ENCODE measurements at regions not wholly inside any gene's neighbourhood (a gene's known extent, or its start where the extent isn't known, plus 50 kb on each side); places are given as distances from the start of the nearest gene placed in this dataset.
"Not testable (repeated sequence)": the region's sequence is repeated elsewhere in the genome, so short reads cannot be mapped to it uniquely, and the experiment has no call there.

GRCh38 chr12:31216479-31216878 lies 109.5 kb downstream of the SINHCAF start:
- no peak for DNase-seq (ENCODE audit: low spot score)

DNA sequence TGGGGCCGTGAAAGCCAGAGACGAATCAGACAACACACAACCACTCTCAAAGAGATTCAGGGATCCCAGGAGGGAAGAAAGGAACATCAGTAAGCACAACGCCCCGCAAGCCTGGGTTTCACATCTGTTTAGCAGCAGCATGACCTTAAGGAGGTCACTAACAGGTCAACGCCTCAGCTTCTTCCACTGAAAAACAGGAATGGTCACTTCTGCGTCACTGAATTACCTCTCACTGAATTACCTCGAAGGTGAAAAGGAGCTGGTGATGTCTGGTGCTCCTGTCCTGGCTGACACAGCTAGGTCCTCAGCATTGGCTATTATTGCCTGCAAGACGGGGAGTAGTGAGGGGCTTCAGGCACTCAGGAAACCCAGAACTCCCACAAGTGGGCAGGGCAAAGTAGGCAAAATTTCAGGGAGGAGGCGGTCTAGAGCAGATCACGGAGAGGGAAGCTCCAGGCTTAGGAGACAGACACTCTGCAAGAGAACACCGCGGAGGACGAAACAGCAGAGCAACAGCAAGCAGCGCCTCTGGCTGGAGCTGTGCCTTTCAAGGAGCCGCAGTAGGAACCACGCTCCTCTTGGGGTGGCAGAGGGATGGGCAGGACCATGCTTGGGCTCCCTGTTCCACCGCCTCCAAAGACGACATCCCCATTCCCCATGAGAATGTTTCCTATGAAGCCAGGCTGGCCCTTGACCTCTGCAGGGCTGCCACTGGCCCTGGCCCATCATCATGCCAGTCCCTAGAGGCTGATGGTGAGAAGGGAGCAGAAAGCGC lies 108.4 kb downstream of the SINHCAF start:
- DNase-seq (ENCODE audit: low spot score): no peak

DNA sequence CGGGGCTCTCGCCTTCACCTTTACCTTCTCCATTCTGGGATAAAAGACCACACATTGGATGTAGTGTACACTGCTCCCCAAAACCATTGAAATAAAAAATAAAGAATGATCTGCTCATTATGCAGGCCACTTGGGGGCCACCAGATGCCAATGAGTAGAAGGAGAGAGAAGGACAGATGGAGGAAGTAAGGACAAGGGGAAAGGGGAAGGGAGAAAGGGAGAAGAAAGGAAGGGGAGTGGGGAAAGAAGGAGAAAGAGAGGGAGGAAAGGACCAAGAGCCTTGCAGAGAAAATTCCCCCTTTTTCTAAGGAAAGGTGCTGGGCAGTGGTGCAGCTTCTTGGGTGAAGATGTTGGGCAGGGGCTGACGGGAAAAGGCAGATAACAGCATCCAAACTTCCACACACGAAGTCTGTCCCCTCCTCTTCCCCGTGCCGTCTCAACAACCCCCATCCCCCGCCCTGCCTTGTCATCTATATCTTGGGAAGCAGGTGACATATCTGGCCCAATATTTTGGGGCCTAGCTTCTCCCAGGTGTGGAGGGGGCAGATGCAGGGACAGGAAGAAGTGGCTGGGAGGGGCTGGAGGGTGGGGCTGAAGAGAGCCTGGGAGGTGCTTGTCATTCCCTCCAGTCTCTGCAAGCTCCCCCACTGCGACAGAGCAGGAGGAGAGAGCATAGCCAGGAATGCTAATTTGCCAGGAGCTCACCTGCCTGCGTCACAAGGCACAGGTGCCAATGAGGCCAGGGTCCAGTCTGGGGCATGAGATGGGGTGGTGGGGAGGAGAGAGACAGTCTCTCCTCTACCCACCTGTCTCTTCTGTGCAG lies 107.5 kb downstream of the SINHCAF start:
- no peak for DNase-seq (ENCODE audit: low spot score)

- DNase-seq (ENCODE audit: low spot score): no peak
Observed at GRCh38 chr12:31219521-31219920, 106.4 kb downstream of the SINHCAF start.

- no peak for DNase-seq (ENCODE audit: low spot score)
Observed at GRCh38 chr12:31220061-31220460, 105.9 kb downstream of the SINHCAF start.

DNA sequence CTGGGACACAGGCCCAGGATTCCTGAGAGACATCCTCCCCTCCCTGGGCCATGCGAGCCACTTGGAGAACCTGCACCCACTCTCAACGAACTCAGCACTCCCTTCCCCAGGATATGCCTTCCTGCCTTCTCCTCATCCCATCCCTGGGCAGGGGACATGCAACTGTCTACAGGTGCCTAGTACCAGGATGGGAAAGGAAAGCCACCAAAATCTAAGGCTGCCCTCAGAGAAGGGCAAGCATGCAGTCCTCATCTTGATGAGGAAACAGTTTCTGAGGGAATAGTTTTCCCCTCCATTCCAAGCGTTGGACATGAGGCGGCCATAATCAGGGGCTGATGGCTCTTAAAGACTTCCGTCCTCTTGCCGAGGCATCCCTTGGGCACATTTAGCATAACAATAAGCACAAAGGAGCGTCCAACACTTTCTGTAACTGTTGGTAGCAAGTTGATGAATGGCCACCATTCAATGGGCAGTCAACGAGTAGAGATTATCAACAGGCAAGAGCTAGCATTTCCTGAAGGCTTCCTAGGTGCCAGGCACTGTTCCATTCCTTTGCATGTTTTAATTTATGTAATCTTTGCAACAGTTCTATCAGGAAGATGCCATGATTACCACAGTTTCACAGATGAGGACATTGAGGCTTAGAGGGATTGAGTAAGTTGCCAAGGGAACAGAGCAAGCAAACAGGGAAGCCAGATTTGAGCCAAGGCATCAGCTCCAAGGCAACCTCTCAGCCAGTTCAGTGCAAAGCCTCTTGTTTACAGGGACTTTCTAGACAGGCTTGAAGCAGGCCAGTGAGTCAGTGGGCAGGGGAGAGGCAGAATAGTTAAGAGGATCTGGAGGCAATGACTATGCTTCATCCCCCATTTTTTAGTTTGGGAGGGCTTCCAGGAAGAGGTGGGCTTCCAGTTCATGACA lies 105.1 kb downstream of the SINHCAF start:
- DNase-seq (ENCODE audit: low spot score): peak; percentile 51

- DNase-seq (ENCODE audit: low spot score): no peak
Observed at GRCh38 chr12:31221551-31221945, 104.4 kb downstream of the SINHCAF start.

- DNase-seq (ENCODE audit: low spot score): no peak
Observed at GRCh38 chr12:31222620-31223222, 103.2 kb downstream of the SINHCAF start.

- not testable (repeated sequence) for DNase-seq (ENCODE audit: low spot score)
Observed at GRCh38 chr12:31223640-31224039, 102.3 kb downstream of the SINHCAF start.

GRCh38 chr12:31224768-31225448 lies 101.0 kb downstream of the SINHCAF start:
- peak; percentile 46 for DNase-seq (ENCODE audit: low spot score)

DNA sequence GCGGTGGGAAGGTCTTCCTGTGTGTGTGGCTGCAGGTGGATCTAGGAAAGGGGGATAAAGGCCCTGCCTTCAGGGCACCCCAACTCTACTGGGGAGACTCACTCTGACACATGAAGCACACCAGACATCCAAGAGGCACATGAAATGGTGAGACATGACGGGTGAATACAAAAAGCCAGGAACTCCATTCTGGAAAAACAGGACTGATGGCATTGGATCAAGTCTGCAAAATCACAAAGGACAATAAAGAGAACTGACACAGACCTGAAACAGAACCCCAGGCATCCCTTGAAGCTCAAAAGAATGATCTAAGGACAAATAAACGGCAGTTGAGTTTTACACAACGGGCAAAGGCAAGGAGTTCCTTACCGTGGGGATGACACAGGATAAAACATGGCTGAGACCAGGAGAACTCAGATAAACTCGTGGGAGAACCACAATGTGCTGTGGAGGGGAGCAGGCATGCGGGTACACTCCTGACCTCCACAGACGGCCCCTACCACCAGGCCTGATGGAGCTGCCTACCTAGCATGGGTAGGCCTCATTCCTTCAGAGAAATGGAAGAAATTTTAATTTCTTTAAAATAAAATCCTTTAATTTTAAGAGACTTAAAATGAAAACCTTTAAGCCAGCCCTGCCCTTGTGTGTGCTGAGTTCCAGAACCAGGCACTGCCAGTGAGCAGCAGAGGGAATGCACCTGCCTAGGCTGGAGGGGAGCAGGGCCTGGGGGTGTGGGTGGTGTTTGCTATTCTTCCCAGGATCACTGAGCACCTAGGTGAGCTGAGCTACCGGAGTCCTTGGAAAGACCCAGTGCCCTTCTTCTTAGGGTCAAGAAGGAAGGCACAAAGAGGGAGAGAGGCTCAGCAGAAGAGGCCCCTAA lies 100.1 kb downstream of the SINHCAF start:
- DNase-seq (ENCODE audit: low spot score): no peak

- peak; percentile 58 for DNase-seq (ENCODE audit: low spot score)
Observed at GRCh38 chr12:31226639-31227038, 99.3 kb downstream of the SINHCAF start.

DNA sequence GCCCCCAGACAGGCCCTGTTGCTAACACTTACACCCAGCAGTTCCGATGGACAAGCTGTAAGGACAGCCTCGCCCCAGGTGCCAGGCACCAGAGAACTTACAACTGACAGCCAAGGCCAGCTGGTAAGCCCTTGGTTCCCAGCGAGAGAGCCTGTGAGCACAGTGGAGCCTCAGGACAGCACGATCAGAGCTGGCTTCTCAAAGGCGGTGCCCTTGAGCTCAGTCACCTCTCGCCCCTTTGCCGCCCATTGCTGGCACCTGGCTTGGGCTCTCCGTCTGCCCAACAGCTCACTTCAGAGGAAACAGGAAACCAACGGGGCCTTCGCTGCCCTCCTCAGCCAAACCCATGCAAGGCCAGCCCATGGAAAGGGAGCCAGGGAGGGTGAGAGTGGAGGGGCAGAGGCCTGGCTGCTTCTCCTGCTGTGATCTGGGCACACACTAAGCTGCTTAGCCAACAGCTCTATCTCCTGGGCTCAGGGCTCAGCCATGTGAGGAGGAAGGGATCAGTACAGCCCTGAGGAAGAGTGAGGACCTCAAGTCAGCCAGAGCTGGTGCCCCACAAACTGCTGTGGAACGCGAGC lies 98.5 kb downstream of the SINHCAF start:
- DNase-seq (ENCODE audit: low spot score): peak; percentile 56

GRCh38 chr12:31228811-31229792 lies 96.8 kb downstream of the SINHCAF start:
- DNase-seq (ENCODE audit: low spot score): peak; percentile 44

DNA sequence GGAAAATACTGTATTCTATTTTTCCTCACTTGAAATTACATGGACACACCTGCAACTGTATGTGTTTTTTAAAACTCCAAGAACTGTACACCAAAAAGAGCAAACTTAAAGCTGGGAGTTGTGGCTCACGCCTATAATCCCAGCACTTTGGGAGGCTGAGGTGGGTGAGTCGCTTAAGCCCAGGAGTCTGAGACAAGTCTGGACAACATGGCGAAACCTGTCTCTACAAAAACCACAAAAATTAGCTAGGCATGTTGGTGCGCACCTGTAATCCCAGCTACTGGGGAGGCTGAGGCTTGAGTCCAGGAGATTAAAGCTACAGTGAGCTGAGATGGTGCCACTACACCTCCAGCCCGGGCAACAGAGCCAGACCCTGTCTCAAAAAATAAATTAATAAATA lies 95.9 kb downstream of the SINHCAF start:
- DNase-seq (ENCODE audit: low spot score): no peak

All from ecto neural progenitor cell (in vitro differentiated cells).